GM19238 (cell line): ENCODE measurements at regions not wholly inside any gene's neighbourhood (a gene's known extent, or its start where the extent isn't known, plus 50 kb on each side); places are given as distances from the start of the nearest gene placed in this dataset.
"Not testable (repeated sequence)": the region's sequence is repeated elsewhere in the genome, so short reads cannot be mapped to it uniquely, and the experiment has no call there.

Experiments used
- DNase-seq: peaks from one replicate; pipeline ENCODE4 v3.0.0; 2011; ENCODE audit warnings: low spot score; ENCODE audit not compliant: insufficient read length

DNA sequence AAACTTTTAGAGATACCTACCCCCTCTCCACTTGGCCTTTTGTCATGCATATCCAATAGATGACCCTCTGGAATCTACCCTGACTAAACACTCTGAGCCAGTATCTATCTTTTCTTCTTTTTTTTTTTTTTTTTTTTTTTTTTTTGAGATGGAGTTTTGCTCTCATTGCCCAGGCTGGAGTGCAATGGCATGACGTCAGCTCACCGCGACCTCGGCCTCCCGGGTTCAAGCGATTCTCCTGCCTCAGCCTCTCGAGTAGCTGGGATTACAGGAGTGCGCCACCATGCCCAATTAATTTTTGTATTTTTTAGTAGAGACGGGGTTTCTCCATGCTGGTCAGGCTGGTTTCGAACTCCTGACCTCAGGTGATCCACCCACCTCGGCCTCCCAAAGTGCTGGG is 50.8 kb upstream of the GRIN2B start:
- not testable (repeated sequence) for DNase-seq

DNA sequence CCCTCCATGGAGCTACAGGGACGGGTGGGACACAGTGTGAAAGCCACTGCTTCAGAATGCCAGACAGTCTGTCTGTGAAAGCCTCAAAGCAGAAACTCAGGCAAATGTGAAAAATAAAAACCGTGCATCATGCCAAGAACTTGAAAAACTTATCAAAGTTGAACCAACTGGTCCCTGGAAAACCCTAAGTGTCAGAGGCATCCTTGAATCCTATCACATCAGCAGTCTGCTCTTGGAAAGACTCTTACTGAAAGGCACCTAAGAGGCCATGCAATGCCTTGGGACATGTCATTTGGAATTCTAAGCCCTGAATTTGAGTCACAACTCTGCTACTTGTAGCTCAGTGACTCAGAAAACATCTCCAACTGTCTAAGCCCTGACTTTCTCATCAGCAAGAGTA is 62.4 kb upstream of the GRIN2B start:
- no peak for DNase-seq

DNA sequence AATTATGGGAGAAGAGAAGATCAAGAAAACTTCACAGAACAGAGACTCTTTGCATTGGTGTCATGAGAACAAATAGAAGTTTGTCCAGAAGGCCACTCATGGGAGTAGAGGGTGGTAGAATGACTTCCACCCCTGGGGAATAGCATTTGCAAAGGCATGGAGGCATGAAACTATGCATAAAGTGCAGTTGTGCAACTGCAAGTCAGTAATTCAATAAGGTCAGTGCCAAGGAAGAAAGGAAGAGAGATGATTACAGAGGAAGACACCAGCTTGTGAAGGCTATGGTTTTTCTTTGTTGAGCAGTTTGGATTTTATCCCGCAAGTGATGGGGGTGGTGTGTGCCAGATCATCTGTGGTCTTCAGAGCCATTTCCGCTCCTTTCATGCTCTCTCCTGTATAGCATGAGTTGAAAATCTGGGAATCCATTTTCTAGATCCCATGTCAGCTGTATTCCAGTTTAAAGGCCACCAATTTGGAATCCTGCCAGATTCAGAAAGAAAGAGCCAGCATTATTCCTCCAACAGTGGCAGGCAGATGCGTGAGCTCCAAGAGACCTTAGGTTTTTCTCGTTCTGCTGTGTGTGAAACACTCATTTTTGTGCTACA is 67.6 kb upstream of the GRIN2B start:
- DNase-seq, result no peak

DNA sequence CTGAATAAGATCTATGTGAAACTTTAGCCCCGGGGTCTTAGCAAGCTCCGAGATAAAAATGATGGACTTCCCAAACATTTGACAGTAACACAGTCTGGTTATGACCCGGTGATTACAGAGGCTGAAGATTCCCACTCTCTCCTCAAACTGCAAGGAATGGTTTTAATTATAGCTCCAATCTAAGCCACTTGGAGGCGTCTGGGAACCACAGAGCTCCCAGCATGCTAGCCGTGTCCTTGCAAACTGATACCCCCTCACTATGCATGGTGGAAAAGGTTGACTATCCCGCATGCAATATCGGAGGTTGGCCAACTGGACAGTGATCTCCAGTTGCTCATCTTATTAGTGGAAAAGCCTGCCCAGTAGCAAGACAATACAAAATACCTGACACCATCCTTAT is 76.5 kb upstream of the GRIN2B start:
- DNase-seq, result no peak

DNA sequence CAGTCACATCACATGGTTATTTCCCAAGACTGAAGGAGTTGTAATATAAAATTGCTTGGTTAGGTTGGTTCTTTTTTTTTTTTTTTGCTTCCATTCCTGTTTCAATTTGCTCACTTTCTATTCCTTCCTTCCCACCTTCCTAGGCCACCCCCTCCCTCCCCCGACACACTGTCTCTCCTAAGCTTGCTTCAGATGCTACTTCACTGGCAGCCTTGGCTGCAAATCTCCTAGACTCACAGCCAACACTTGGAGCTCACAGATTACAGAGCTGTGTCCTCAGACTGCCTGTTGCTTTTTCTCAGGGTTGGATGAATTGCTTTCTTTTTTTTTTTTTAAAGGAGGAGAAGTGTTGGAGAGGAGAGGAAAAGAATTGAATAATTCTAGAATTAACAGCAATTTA is 77.3 kb upstream of the GRIN2B start:
- DNase-seq, result no peak

DNA sequence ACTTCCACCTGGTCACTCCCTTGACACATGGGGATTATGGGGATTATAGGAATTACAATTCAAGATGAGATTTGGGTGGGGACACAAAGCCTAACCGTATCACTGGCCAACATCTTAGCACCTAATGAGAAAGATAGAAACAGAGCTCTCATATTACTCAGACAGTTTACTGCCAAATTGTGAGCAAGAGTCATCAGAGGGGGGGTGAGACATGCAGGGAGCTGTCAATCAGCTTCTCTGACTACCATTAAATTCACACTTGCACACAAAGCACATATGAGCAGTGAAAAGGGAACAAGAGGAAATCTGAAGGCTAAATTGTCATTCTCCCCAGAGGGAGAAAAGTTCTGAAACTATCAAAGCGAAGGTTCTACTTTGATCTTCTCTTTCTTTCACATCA is 78.1 kb upstream of the GRIN2B start:
- DNase-seq, result no peak

DNA sequence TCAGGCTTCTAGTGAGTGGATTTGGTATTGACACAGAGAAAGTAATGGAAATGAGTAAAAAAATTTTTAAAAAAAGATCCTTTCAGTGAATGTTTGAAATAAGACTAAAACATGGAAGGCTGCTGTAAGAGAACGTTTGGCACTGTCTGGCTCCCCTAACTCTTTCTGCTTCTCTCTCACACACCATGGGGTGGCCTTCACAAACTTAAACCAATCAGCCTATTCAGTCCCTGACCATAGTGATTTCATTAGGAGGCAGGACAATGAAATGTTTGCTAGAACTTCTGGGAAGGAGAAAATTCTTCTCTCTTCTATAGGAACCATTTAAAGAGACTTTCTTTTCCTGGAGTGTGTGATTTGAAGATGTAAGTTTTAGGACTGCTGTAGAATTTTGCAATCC is 84.2 kb upstream of the GRIN2B start:
- DNase-seq, result no peak

DNA sequence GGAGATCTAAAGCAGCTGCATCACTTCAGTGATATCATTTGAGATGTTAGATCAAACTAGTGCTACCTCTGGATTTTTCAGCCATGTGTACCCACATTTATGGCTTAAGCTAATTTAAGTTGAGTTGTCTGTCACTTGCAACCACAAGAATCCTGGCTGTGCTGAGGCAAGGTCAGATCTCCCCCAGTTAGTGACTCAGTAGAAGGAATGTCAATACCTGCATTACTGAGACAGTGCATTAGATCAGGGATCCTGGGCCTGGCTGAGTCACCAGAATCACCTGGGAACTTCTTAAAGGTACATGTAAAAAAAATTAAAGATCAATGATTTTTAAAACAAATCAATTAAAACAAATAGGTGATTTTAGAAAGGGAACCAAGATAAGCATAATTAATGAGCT is 84.6 kb upstream of the GRIN2B start:
- DNase-seq, result no peak

DNA sequence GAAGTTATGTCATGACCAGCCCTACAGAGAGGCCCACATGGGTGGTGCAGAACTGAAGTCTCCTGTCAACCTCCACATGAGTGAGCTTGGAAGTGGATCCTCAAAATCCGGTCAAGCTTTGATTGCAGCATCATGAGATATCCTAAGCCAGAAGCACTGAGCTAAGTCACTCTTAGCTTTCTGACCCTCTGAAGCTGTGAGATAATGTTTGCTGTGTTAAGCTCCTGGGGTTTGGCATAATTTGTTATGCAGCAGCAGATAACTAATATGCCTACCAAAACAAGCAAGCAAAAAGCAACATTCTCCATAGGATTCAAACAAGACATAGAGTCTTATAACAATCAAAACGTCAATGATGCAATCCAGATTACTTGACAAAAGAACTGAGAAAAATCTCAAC is 87.6 kb upstream of the GRIN2B start:
- DNase-seq, result no peak

DNA sequence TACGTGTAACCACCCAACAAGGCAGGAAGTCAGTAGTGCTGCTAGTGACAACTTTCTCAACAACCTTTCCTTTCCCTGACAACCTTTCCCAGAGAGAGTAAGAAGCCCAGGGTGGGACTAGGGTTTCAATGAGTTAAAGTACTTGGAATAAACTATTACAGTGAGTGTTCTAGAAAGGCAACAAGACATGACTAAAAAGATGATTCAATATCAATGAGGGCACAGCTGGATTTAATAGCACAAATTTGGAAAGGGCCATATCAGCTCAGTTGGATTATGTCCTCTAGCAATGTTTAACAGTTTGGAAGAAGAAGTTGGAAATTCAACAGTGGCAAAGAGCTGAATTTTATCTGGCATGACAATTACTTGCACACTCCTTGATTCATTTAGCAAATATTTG is 90.4 kb upstream of the GRIN2B start:
- DNase-seq, result no peak

DNA sequence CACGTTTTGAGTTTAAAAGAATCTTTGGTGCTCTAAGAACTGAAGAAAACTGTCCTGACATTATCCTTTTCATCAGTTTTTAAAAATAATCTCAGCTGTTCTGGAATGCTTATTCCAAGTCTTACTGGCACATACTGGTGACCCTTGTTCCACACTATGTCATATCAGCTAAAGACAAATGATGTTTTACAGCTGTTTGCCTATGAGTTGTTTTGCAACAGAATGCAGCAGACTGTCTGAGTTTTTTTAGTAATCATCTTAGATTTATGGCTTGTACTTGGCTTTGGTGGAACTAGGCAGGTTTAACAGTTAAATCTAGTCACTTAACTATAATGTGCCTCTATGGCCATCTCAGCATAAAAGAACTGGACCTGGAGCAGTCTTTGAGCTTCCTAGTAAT is 91.6 kb upstream of the GRIN2B start:
- no peak for DNase-seq

DNA sequence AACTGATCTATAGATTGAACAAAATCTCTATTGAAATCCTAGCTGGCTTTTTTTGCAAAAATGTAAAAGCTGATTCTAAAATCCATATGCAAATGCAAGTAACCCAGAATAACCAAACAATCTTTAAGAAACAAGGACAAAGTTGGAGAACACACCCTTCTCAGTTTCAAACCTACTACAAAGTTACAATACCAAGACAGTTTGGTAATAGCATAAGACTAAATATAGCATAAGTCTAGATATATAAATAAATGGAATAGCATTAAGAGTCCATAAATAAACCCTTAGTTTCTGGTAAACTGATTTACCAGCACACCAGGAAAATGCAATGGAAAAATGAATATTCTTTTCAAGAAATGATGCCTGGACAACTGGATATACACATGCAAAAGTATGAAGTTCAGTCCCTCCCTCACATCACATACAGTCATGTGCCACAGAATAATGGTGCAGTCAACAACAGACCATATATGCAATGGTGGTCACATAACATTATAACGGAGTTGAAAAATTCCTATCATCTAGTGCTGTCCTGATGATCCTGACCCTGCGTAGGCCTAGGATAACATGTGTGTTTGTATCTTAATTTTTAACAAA is 94.5 kb upstream of the GRIN2B start:
- DNase-seq, result no peak

DNA sequence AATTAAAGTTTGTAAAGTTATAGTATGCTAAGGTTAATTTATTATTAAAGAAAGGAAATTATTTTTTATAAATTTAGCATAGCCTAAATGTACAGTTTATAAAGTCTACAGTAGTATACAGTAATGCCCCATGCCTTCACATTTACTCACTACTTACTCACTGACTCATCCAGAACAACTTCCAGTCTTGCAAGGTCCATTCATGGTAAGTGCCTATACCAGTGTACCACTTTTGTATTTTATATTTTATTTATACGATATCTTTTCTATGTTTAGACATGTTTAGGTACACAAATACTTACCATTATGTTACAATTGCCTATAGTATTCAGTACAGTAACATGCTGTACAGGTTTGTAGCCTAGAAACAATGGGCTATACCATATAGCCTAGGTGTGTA is 95.1 kb upstream of the GRIN2B start:
- no peak for DNase-seq

DNA sequence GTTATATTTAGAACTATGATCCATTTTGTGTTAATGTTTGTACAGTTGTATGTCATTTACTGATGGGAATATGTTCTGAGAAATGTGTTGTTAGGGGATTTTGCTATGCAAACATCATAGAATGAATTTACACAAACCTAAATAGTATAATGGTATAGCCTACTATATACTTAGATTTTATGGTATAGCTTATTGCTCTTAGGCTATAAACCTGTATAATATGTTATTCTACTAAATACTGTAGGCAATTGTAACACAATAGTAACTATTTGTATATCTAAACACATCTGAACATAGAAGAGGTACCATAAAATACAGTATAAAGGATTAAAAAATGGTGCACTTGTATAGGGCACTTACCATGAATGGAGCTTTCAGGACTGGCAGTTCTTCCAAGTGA is 105.4 kb upstream of the GRIN2B start:
- no peak for DNase-seq

DNA sequence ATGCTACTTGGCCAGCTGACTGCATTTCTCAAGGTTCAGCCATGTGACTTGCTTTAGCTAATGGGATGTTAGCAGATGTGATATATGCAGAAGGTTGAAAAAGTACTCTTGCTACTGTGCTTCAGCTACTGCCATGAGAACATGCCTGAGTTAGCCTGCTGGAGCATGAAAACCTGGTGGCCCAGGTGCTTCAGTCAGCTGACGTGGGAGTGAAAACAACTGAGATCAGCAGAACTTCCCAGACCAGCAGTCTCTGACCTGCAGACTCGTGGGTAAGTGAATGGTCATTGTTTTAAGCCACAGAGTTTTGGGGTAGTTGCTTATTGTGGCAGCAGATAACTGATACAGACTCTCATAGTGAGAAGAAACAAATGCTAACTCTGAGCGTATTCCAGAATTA is 118.6 kb upstream of the GRIN2B start:
- DNase-seq, result no peak

DNA sequence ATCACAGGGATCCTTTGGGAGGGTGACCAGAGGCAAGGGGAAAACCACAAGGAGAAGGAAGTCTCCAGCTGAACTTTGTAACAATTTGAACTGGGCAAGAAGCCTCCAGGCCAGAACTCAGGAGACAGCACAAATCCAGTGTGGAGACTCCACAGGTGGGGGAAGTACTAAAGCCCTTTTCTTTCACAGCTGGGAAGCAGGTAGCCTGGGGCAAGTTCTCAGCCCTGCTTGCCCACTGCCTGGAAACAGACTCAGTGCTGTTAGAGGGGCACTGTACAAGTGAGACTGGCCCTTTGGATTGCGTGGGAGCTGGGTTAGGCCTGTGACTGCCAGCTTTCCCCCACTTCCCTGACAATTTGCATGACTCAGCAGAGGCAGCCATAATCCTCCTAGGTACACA is 120.2 kb upstream of the GRIN2B start:
- DNase-seq, result not testable (repeated sequence)

DNA sequence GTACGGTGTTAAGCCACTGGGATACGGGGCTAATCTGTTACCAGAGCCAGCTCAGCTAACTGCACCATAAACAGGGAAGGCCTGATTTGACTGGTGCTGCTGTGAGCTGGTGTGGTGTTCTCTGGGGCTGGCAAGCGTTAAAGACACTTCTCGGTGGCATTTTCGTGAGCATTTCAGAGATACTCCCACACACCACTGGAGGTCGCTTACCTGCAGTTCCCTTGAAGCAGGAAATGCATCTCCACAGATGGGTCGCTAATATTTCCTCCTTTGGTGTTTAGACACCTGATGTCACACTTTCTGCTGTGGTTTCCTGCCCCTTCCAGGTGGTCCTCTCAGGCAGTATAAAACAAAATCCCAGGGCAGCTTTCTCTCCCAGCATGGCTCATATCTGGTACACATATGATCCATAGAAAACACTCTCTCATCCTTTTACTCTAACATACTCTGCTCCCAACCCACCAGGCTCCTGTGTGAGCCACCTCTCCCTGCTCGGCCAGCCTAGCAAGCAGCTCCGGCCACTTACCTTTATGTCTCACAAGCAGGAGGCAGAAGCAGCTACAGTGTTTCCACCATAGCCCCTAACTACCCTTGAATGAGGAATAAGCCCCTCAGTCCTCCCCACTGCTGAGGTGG is 129.9 kb upstream of the GRIN2B start:
- peak; percentile 38 for DNase-seq

DNA sequence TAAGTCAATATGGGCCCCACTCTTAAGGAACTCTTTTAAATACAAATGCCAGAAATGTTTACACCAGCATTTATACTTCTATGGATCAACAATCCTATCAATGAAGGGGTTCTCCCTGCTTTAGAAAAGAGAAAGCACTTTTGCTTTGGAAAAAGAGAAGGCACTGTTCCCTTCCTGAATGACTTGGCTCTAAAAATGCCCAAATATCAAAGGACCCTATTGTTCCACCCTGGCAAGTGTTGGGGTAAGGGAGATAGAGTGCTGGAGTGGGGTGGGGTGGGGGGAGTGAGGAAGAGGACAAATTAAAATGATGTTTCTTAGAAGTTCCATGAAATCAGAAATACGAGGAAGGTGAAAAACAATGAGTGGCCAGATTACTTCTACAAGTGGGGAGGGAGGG is 131.6 kb upstream of the GRIN2B start:
- DNase-seq, result no peak

DNA sequence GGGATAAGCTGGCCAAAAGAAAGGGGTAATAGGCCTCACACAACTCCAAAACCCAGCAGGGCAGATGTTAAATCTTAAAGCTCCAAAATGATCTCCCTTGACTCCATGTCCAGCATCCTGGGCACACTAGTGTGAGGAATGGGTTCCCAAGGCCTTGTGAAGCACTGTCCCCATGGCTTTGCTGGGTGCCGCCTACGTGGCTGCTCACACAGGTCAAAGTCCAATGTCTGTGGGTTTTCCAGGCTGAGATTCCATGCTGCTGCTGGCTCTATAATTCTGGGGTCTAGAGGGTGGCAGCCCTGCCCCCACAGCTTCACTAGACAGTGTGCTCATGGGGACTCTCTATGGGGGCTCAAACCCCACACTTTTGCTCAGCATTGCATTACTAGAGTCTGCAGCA is 145.3 kb upstream of the GRIN2B start:
- no peak for DNase-seq

DNA sequence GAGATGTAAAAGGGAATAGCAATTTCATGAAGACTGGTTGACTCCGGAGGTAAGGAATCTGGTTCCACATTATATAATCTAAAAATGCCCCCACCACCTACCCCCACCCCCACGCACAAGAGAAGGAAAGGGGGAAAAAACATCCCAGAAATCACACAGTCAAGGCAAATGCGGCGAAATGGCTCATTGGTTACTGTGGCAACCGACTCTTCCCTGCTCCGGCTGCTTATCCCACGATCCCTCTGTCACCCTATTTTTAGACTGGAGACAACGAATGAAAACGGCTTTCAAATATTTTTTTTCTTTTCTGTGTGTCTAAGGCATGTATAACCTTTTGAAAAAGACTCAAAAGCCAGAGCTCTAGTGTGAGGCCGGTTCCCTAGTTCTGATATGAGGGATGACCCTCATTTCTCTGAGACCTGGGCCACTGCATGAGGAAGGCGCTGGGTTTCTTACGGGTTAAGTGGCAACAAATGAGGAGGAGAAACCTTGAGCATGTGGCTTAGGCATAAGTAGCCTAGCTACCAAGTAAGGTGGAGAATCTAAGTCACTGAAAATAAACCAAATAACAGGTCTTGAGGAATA is 148.3 kb upstream of the GRIN2B start:
- DNase-seq, result no peak

DNA sequence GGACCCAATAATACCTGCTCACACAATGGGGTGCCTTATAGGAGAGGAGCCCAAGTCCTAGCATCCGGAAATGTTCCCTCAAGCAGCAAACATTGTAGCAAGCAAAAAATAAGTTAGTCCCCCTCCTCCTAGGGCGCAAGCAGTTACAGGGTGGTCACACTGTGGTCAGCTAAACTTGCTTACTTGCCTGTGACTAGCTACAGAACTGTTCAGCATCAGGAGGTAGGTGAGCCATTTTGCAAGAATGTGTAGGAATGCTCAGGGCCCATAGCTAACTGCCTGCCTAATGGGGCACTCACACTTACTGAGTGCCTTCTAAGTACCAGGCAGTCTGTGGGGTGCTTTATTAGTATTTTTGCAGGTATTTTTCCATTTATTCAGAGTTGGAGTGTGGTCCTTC is 154.6 kb upstream of the GRIN2B start:
- DNase-seq, result no peak

DNA sequence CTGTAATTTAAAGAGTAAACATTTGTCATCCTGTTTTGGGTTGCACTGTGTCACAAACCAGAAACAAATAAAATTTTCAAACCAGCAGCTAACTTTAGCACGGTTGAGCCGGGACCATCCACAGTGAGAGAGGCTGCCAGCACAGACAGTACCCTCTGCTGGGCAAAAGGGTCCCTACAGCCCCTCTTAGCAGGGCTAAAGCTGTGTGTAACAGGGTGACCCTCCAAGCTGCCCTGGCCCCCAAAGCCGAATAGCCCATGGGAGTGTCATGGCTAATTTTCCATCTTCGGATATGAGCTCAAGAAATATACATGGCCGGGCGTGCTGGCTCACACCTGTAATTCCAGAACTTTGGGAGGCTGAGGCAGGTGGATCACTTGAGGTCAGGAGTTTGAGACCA is 157.1 kb upstream of the GRIN2B start:
- no peak for DNase-seq
